Keratinocyte (primary cell): ENCODE measurements at regions not wholly inside any gene's neighbourhood (a gene's known extent, or its start where the extent isn't known, plus 50 kb on each side); places are given as distances from the start of the nearest gene placed in this dataset.

Experiments
- DNase-seq: peaks from one replicate; pipeline ENCODE4 v3.0.0-alpha.2; 2011; ENCODE audit warnings: low read depth, missing footprints, low spot score
- FAIRE-seq: peaks from 2 replicates; lab custom pipeline; 2011; peaks lifted over from hg19 to GRCh38; lab: Jason Lieb, UNC
- H2AFZ ChIP-seq: 2 replicates; pipeline ENCODE4 v1.6.0; 2012; ENCODE audit warnings: low read length, control low read depth, inconsistent platforms; ENCODE audit not compliant: control insufficient read depth
- H3K27ac ChIP-seq: 2 replicates; pipeline ENCODE4 v1.5.1; 2011; ENCODE audit warnings: low read length; ENCODE audit not compliant: control insufficient read depth, insufficient read depth
- H3K27me3 ChIP-seq: 3 replicates; pipeline ENCODE4 v1.6.0; 2011; ENCODE audit warnings: low read length; ENCODE audit not compliant: control insufficient read depth, insufficient read depth; ENCODE audit errors: extremely low read depth
- H3K36me3 ChIP-seq, 2 experiments: 2 replicates in 1 of 2; 3 replicates in 1 of 2; pipeline ENCODE4 v1.5.1; 2011; ENCODE audit warnings: low read length in 2 of 2, mild to moderate bottlenecking in 1 of 2; ENCODE audit not compliant: control insufficient read depth in 2 of 2, insufficient read depth in 2 of 2; ENCODE audit errors: extremely low read depth in 1 of 2
- H3K4me1 ChIP-seq: 3 replicates; pipeline ENCODE4 v1.5.1; 2011; ENCODE audit warnings: low read length; ENCODE audit not compliant: control insufficient read depth, insufficient read depth; ENCODE audit errors: extremely low read depth
- H3K4me2 ChIP-seq: 3 replicates; pipeline ENCODE4 v1.6.0; 2011; ENCODE audit warnings: low read depth, low read length; ENCODE audit not compliant: control insufficient read depth, insufficient read depth; ENCODE audit errors: extremely low read depth
- H3K4me3 ChIP-seq, 3 experiments: fragments of 200-600 bp in 1 of 3; sonication (generic) in 1 of 3; 2 replicates in 2 of 3; 3 replicates in 1 of 3; pipeline ENCODE4 v1.5.1; 2011 to 2016; ENCODE audit warnings: low read length in 3 of 3, mild to moderate bottlenecking in 3 of 3, control low read depth in 2 of 3, inconsistent platforms in 1 of 3, low read depth in 1 of 3, mixed read lengths in 1 of 3, mixed run types in 1 of 3, moderate library complexity in 1 of 3; ENCODE audit not compliant: control insufficient read depth in 2 of 3, insufficient read depth in 2 of 3; ENCODE audit errors: extremely low read depth in 1 of 3
- H3K79me2 ChIP-seq: 2 replicates; pipeline ENCODE4 v1.6.0; 2012; ENCODE audit warnings: low read length; ENCODE audit not compliant: control insufficient read depth, insufficient read depth
- H3K9ac ChIP-seq: 3 replicates; pipeline ENCODE4 v1.6.0; 2011; ENCODE audit warnings: low read length; ENCODE audit not compliant: control insufficient read depth, insufficient read depth; ENCODE audit errors: extremely low read depth
- H3K9me1 ChIP-seq: 3 replicates; pipeline ENCODE4 v1.6.0; 2011; ENCODE audit warnings: low read length; ENCODE audit not compliant: control insufficient read depth, insufficient read depth; ENCODE audit errors: extremely low read depth
- H3K9me3 ChIP-seq: 2 replicates; pipeline ENCODE4 v1.5.1; 2012; ENCODE audit warnings: low read depth, low read length; ENCODE audit not compliant: control insufficient read depth
- H4K20me1 ChIP-seq: 3 replicates; pipeline ENCODE4 v1.6.0; 2011; ENCODE audit warnings: low read length; ENCODE audit not compliant: control insufficient read depth, insufficient read depth; ENCODE audit errors: extremely low read depth
- EZH2 ChIP-seq: IDR thresholded peaks from one replicate; pipeline ENCODE4 v1.6.1; 2012; ENCODE audit warnings: inconsistent platforms, mild to moderate bottlenecking, low read length, moderate library complexity
- dilution Hi-C: fragments of 300-500 bp; cut with MboI; formaldehyde crosslinking; loops from one replicate; pipeline ENCODE4 v1.7.0; 2020; ENCODE audit warnings: low sequenced_read_pairs; ENCODE audit not compliant: extremely low pct_ligation_motif_present
- TF ChIP-seq, protein P1 (sequence below), 3 experiments: IDR thresholded peaks in 1 of 3; conservative IDR thresholded peaks in 1 of 3; optimal IDR thresholded peaks in 1 of 3; 2 replicates in 2 of 3; 3 replicates in 1 of 3; pipeline versions ENCODE3 to v1.5.1; 2011; ENCODE audit warnings: low read length in 3 of 3, mild to moderate bottlenecking in 3 of 3, moderate library complexity in 2 of 3, control low read depth in 1 of 3, inconsistent platforms in 1 of 3; ENCODE audit not compliant: insufficient read depth in 2 of 3; ENCODE audit errors: extremely low read depth in 1 of 3

DNA sequence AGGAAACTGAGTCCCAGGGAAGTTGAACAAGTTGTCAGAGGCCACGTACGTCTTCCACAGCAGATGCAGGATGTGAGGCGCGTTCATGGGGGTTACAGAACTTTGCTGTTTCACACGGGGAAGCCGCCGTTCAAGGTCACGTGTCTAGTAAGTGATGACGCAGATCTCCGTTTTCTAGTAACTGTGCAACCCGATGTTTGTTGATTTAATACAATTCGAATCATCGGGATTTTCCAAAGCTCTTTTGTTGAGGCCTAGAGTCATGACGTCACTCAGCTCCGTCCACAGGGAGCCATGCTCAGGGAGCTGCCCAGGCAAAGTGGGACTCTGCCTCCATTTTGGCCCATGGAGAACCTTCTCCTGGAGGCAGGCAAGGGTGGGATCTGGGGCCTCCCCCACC, 1121.8 kb downstream of the TBC1D22A start:
- Histone ChIP-seq H3K9me3 (no peaks in the 10 kb centered on the region), H3K9ac (no peak overlapping the region), H3K36me3 (no peaks in the 10 kb centered on the region), H3K9me1 (no peaks in the 10 kb centered on the region), H4K20me1 (no peaks in the 10 kb centered on the region), H3K4me2 (no peak overlapping the region), H3K27ac (no peak overlapping the region), H3K4me3 (no peak overlapping the region), H3K4me1 (no peaks in the 10 kb centered on the region), H3K27me3 (no peaks in the 10 kb centered on the region), H3K79me2 (no peaks in the 10 kb centered on the region), H2AFZ (no peak overlapping the region)
- FAIRE-seq (no peak), DNase-seq (no peak)
- no peak for TF ChIP-seq EZH2
- TF ChIP-seq, protein P1, sequence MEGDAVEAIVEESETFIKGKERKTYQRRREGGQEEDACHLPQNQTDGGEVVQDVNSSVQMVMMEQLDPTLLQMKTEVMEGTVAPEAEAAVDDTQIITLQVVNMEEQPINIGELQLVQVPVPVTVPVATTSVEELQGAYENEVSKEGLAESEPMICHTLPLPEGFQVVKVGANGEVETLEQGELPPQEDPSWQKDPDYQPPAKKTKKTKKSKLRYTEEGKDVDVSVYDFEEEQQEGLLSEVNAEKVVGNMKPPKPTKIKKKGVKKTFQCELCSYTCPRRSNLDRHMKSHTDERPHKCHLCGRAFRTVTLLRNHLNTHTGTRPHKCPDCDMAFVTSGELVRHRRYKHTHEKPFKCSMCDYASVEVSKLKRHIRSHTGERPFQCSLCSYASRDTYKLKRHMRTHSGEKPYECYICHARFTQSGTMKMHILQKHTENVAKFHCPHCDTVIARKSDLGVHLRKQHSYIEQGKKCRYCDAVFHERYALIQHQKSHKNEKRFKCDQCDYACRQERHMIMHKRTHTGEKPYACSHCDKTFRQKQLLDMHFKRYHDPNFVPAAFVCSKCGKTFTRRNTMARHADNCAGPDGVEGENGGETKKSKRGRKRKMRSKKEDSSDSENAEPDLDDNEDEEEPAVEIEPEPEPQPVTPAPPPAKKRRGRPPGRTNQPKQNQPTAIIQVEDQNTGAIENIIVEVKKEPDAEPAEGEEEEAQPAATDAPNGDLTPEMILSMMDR (optimal IDR thresholded peaks at IDR 0.05 in 1 of 3, IDR thresholded peaks at IDR 0.05 in 1 of 3, conservative IDR thresholded peaks at IDR 0.05 in 1 of 3; ENCODE audit: extremely low read depth in 1 of 3, insufficient read depth in 2 of 3, low read length in 3 of 3): no peak
- dilution Hi-C loops: no loop called here

- Histone ChIP-seq H3K27ac (no peak overlapping the region), H3K4me1 (no peaks in the 10 kb centered on the region), H3K36me3 (no peaks in the 10 kb centered on the region), H3K9me1 (no peaks in the 10 kb centered on the region), H3K79me2 (no peaks in the 10 kb centered on the region), H3K9me3 (no peaks in the 10 kb centered on the region), H4K20me1 (no peaks in the 10 kb centered on the region), H3K4me3 (no peak overlapping the region), H3K27me3 (no peaks in the 10 kb centered on the region), H3K4me2 (no peak overlapping the region), H3K9ac (no peak overlapping the region), H2AFZ (no peak overlapping the region)
- DNase-seq (no peak), FAIRE-seq (no peak)
- TF ChIP-seq, protein P1 (optimal IDR thresholded peaks at IDR 0.05 in 1 of 3, IDR thresholded peaks at IDR 0.05 in 1 of 3, conservative IDR thresholded peaks at IDR 0.05 in 1 of 3; ENCODE audit: extremely low read depth in 1 of 3, insufficient read depth in 2 of 3, low read length in 3 of 3): no peak
- TF ChIP-seq EZH2: no peak
- dilution Hi-C loops: no loop called here
These were observed 1121.3 kb downstream of the TBC1D22A start for GRCh38 chr22:47883757-47884156.
